Tibial nerve (tissue), 4 donors: ENCODE measurements at regions not wholly inside any gene's neighbourhood (a gene's known extent, or its start where the extent isn't known, plus 50 kb on each side); places are given as distances from the start of the nearest gene placed in this dataset.

Experiments
- EP300 ChIP-seq, 2 donors: sonication (generic); formaldehyde crosslinking; IDR thresholded peaks; one replicate each; pipeline ENCODE4 v1.6.1; 2017; ENCODE audit warnings: antibody characterized with exemption in 2 of 2, mild to moderate bottlenecking in 1 of 2
- POLR2A ChIP-seq, 2 donors: fragments of 450-650 bp; IDR thresholded peaks; one replicate each; pipeline ENCODE4 v1.6.1; 2017; ENCODE audit warnings: antibody characterized with exemption in 2 of 2, mild to moderate bottlenecking in 2 of 2, moderate library complexity in 2 of 2
- TF ChIP-seq, protein P1 (sequence below), 5 experiments: fragments of 200-600 bp in 3 of 5; fragments of 450-650 bp in 2 of 5; sonication (generic) in 3 of 5; IDR thresholded peaks; one replicate each; pipeline ENCODE4 v1.5.1; 2016 to 2019; ENCODE audit warnings: antibody characterized with exemption in 5 of 5, mild to moderate bottlenecking in 3 of 5, moderate library complexity in 2 of 5

DNA sequence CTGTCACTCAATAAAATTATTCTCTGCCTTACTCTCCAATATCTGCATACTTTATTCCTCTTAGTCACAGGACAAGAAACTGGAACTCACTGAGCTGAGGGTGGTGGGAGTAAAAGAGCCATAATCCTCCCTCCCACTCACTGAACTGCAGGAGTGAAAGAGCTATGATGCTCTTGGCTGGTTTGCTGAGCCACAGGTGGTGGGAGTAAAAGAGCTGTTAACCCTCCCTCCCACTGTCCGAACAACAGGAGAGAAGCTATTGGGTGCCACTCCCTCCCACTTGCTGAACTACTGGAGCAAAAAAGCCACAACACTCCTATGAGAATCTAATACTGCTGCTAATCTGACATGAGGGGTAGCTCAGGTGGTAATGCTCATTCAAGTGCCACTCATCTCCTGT lies 391.0 kb downstream of the NSUN3 start:
- TF ChIP-seq, protein P1, sequence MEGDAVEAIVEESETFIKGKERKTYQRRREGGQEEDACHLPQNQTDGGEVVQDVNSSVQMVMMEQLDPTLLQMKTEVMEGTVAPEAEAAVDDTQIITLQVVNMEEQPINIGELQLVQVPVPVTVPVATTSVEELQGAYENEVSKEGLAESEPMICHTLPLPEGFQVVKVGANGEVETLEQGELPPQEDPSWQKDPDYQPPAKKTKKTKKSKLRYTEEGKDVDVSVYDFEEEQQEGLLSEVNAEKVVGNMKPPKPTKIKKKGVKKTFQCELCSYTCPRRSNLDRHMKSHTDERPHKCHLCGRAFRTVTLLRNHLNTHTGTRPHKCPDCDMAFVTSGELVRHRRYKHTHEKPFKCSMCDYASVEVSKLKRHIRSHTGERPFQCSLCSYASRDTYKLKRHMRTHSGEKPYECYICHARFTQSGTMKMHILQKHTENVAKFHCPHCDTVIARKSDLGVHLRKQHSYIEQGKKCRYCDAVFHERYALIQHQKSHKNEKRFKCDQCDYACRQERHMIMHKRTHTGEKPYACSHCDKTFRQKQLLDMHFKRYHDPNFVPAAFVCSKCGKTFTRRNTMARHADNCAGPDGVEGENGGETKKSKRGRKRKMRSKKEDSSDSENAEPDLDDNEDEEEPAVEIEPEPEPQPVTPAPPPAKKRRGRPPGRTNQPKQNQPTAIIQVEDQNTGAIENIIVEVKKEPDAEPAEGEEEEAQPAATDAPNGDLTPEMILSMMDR (IDR thresholded peaks at IDR 0.05) = no peak
- TF ChIP-seq POLR2A (IDR thresholded peaks at IDR 0.05) = no peak
- TF ChIP-seq EP300 (IDR thresholded peaks at IDR 0.05) = no peak
